Keratinocyte (primary cell): ENCODE measurements at regions not wholly inside any gene's neighbourhood (a gene's known extent, or its start where the extent isn't known, plus 50 kb on each side); places are given as distances from the start of the nearest gene placed in this dataset.

Experiments
- DNase-seq: peaks from one replicate; pipeline ENCODE4 v3.0.0-alpha.2; 2011; ENCODE audit warnings: low read depth, missing footprints, low spot score
- FAIRE-seq: peaks from 2 replicates; lab custom pipeline; 2011; peaks lifted over from hg19 to GRCh38; lab: Jason Lieb, UNC
- H2AFZ ChIP-seq: 2 replicates; pipeline ENCODE4 v1.6.0; 2012; ENCODE audit warnings: low read length, control low read depth, inconsistent platforms; ENCODE audit not compliant: control insufficient read depth
- H3K27ac ChIP-seq: 2 replicates; pipeline ENCODE4 v1.5.1; 2011; ENCODE audit warnings: low read length; ENCODE audit not compliant: control insufficient read depth, insufficient read depth
- H3K27me3 ChIP-seq: 3 replicates; pipeline ENCODE4 v1.6.0; 2011; ENCODE audit warnings: low read length; ENCODE audit not compliant: control insufficient read depth, insufficient read depth; ENCODE audit errors: extremely low read depth
- H3K36me3 ChIP-seq, 2 experiments: 2 replicates in 1 of 2; 3 replicates in 1 of 2; pipeline ENCODE4 v1.5.1; 2011; ENCODE audit warnings: low read length in 2 of 2, mild to moderate bottlenecking in 1 of 2; ENCODE audit not compliant: control insufficient read depth in 2 of 2, insufficient read depth in 2 of 2; ENCODE audit errors: extremely low read depth in 1 of 2
- H3K4me1 ChIP-seq: 3 replicates; pipeline ENCODE4 v1.5.1; 2011; ENCODE audit warnings: low read length; ENCODE audit not compliant: control insufficient read depth, insufficient read depth; ENCODE audit errors: extremely low read depth
- H3K4me2 ChIP-seq: 3 replicates; pipeline ENCODE4 v1.6.0; 2011; ENCODE audit warnings: low read depth, low read length; ENCODE audit not compliant: control insufficient read depth, insufficient read depth; ENCODE audit errors: extremely low read depth
- H3K4me3 ChIP-seq, 3 experiments: fragments of 200-600 bp in 1 of 3; sonication (generic) in 1 of 3; 2 replicates in 2 of 3; 3 replicates in 1 of 3; pipeline ENCODE4 v1.5.1; 2011 to 2016; ENCODE audit warnings: low read length in 3 of 3, mild to moderate bottlenecking in 3 of 3, control low read depth in 2 of 3, inconsistent platforms in 1 of 3, low read depth in 1 of 3, mixed read lengths in 1 of 3, mixed run types in 1 of 3, moderate library complexity in 1 of 3; ENCODE audit not compliant: control insufficient read depth in 2 of 3, insufficient read depth in 2 of 3; ENCODE audit errors: extremely low read depth in 1 of 3
- H3K79me2 ChIP-seq: 2 replicates; pipeline ENCODE4 v1.6.0; 2012; ENCODE audit warnings: low read length; ENCODE audit not compliant: control insufficient read depth, insufficient read depth
- H3K9ac ChIP-seq: 3 replicates; pipeline ENCODE4 v1.6.0; 2011; ENCODE audit warnings: low read length; ENCODE audit not compliant: control insufficient read depth, insufficient read depth; ENCODE audit errors: extremely low read depth
- H3K9me1 ChIP-seq: 3 replicates; pipeline ENCODE4 v1.6.0; 2011; ENCODE audit warnings: low read length; ENCODE audit not compliant: control insufficient read depth, insufficient read depth; ENCODE audit errors: extremely low read depth
- H3K9me3 ChIP-seq: 2 replicates; pipeline ENCODE4 v1.5.1; 2012; ENCODE audit warnings: low read depth, low read length; ENCODE audit not compliant: control insufficient read depth
- H4K20me1 ChIP-seq: 3 replicates; pipeline ENCODE4 v1.6.0; 2011; ENCODE audit warnings: low read length; ENCODE audit not compliant: control insufficient read depth, insufficient read depth; ENCODE audit errors: extremely low read depth
- CTCF ChIP-seq, 3 experiments: IDR thresholded peaks in 1 of 3; conservative IDR thresholded peaks in 1 of 3; optimal IDR thresholded peaks in 1 of 3; 2 replicates in 2 of 3; 3 replicates in 1 of 3; pipeline versions ENCODE3 to v1.5.1; 2011; ENCODE audit warnings: low read length in 3 of 3, mild to moderate bottlenecking in 3 of 3, moderate library complexity in 2 of 3, control low read depth in 1 of 3, inconsistent platforms in 1 of 3; ENCODE audit not compliant: insufficient read depth in 2 of 3; ENCODE audit errors: extremely low read depth in 1 of 3
- EZH2 ChIP-seq: IDR thresholded peaks from one replicate; pipeline ENCODE4 v1.6.1; 2012; ENCODE audit warnings: inconsistent platforms, mild to moderate bottlenecking, low read length, moderate library complexity
- dilution Hi-C: fragments of 300-500 bp; cut with MboI; formaldehyde crosslinking; loops from one replicate; pipeline ENCODE4 v1.7.0; 2020; ENCODE audit warnings: low sequenced_read_pairs; ENCODE audit not compliant: extremely low pct_ligation_motif_present

DNA sequence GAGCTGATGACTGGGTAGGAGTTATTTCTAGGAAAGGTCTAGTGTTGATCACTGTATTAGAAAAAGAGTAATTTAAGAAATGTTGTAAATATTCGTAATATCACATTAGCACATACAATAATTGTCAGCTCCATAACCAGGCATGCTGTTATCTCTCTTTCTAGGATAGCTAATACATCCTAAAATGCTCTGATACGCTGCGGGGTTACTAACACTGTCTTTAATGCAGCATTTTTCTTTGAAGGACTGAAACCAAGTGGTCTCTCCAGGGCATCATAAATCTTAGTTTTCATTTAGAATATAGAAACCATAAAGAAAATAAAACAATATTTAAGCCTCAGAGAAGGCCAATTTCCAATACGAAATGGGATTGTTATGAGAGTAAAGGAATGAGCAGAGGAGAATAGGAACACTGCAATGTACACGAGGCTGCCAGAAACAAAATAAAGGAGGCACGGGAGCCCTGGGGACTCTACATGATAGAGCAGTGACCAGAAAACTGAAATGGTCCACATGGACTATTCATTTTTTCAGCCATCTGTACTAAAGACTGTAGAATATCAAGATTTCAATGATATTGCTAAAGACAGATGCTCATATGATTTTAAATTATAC is 1606.7 kb upstream of the AGA start:
- DNase-seq (no peak), FAIRE-seq (no peak)
- no peak overlapping the region for H2AFZ ChIP-seq
- H4K20me1 ChIP-seq = no peaks in the 10 kb centered on the region
- H3K4me1 ChIP-seq = no peaks in the 10 kb centered on the region
- H3K4me2 ChIP-seq = no peak overlapping the region
- H3K79me2 ChIP-seq = no peaks in the 10 kb centered on the region
- no peaks in the 10 kb centered on the region for H3K9me3 ChIP-seq
- no peaks in the 10 kb centered on the region for H3K9me1 ChIP-seq
- no peak overlapping the region for H3K9ac ChIP-seq
- no peak for TF ChIP-seq EZH2
- TF ChIP-seq CTCF (optimal IDR thresholded peaks at IDR 0.05 in 1 of 3, IDR thresholded peaks at IDR 0.05 in 1 of 3, conservative IDR thresholded peaks at IDR 0.05 in 1 of 3; ENCODE audit: extremely low read depth in 1 of 3, insufficient read depth in 2 of 3, low read length in 3 of 3) = no peak
- H3K27ac ChIP-seq = no peak overlapping the region
- dilution Hi-C loops = no loop called here
- no peaks in the 10 kb centered on the region for H3K27me3 ChIP-seq
- no peak overlapping the region for H3K4me3 ChIP-seq
- no peaks in the 10 kb centered on the region for H3K36me3 ChIP-seq

GRCh38 chr4:179051206-179051605 is 1609.0 kb upstream of the AGA start:
- H4K20me1 ChIP-seq = no peaks in the 10 kb centered on the region
- TF ChIP-seq EZH2 (no peak), CTCF (optimal IDR thresholded peaks at IDR 0.05 in 1 of 3, IDR thresholded peaks at IDR 0.05 in 1 of 3, conservative IDR thresholded peaks at IDR 0.05 in 1 of 3; ENCODE audit: extremely low read depth in 1 of 3, insufficient read depth in 2 of 3, low read length in 3 of 3) (no peak)
- H3K9me1 ChIP-seq = no peaks in the 10 kb centered on the region
- dilution Hi-C loops = no loop called here
- H3K4me3 ChIP-seq = no peak overlapping the region
- no peak overlapping the region for H3K4me2 ChIP-seq
- FAIRE-seq (no peak), DNase-seq (no peak)
- H3K9ac ChIP-seq = no peak overlapping the region
- no peak overlapping the region for H3K27ac ChIP-seq
- H3K9me3 ChIP-seq = no peaks in the 10 kb centered on the region
- no peaks in the 10 kb centered on the region for H3K36me3 ChIP-seq
- no peaks in the 10 kb centered on the region for H3K4me1 ChIP-seq
- no peak overlapping the region for H2AFZ ChIP-seq
- no peaks in the 10 kb centered on the region for H3K27me3 ChIP-seq
- no peaks in the 10 kb centered on the region for H3K79me2 ChIP-seq
